Rectal smooth muscle tissue (tissue), 1 donor: ENCODE measurements at regions not wholly inside any gene's neighbourhood (a gene's known extent, or its start where the extent isn't known, plus 50 kb on each side); places are given as distances from the start of the nearest gene placed in this dataset.

Source experiments
- H3K27ac ChIP-seq: one replicate; pipeline ENCODE4 v1.7.0; 2013; ENCODE audit warnings: low read depth, low read length, inconsistent platforms
- H3K27me3 ChIP-seq: one replicate; pipeline ENCODE4 v1.7.0; 2013; ENCODE audit warnings: low read length; ENCODE audit not compliant: control insufficient read depth, insufficient read depth
- H3K36me3 ChIP-seq: one replicate; pipeline ENCODE4 v1.7.0; 2013; ENCODE audit warnings: low read length; ENCODE audit not compliant: control insufficient read depth, insufficient read depth
- H3K4me1 ChIP-seq: one replicate; pipeline ENCODE4 v1.7.0; 2013; ENCODE audit warnings: low read length; ENCODE audit not compliant: control insufficient read depth, insufficient read depth
- H3K4me3 ChIP-seq: one replicate; pipeline ENCODE4 v1.7.0; 2013; ENCODE audit warnings: low read length
- H3K9ac ChIP-seq: one replicate; pipeline ENCODE4 v1.7.0; 2013; ENCODE audit warnings: low read length

DNA sequence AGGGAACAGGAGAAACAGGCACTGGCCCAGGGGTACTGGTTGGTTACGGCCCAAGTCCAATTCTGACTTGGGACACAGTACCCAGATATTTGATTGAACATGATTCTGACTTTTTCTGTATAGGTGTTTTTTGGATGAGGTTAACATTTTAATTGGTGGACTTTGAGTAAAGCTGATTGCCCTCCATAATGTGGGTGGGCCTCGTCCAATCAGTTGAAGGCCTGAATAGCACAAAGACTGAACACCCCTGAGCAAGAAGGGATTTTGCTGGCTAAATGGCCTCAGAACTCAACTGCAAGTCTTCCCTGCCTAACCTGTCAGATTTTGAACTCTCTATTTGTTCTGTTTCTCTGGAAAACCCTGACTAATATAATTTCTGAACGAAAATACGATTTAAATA is 222.6 kb downstream of the TEX36 start:
- H3K36me3 ChIP-seq = no peaks in the 10 kb centered on the region

DNA sequence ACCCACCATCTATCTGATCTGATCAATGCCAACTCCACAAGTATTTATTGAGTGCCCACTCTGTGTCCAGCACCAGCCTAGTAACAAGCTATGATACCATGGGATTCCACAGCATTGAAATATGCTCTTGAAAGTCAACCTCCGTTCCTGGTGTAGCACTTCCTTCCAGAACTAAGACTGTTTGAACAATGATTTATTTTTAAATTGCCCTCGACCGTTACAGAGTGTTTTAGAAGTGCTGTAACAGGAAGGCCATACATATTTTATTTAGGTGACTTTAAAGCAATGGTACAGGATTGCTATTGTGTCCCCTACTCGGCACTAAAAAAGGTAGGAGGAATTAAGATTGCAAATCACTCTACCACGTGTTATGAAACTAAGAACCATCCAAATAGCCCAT is 225.6 kb downstream of the TEX36 start:
- peaks cover 4% of the 10 kb centered on the region for H3K27me3 ChIP-seq
- no peak overlapping the region for H3K4me3 ChIP-seq
- no peaks in the 10 kb centered on the region for H3K4me1 ChIP-seq
- no peak overlapping the region for H3K27ac ChIP-seq
- H3K36me3 ChIP-seq = no peaks in the 10 kb centered on the region
- H3K9ac ChIP-seq = no peak overlapping the region

More for the DNA sequence above, 222.6 kb downstream of the TEX36 start:
- Histone ChIP-seq H3K27ac (no peak overlapping the region), H3K9ac (no peak overlapping the region), H3K27me3 (no peaks in the 10 kb centered on the region), H3K4me3 (no peak overlapping the region), H3K4me1 (no peaks in the 10 kb centered on the region)

DNA sequence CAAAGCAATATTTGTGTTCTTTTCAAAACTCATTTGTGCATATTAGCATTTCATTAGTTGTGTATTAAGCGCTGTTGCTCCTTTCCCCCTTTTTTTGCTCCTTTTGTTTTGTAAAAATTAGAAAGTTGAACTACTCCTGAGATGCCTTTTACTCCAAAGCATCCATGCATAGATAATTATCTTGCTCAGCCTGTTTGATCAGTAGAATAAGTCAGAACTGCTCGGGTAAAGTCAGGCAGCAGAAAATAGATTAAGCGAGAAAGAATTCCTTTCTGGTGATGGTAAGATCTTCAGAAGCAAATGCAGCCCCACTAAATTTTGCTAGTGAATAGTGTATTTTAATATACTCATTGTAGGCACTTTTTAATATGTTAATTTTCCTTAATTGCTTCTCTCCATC is 227.1 kb downstream of the TEX36 start:
- Histone ChIP-seq H3K4me3 (no peak overlapping the region), H3K4me1 (no peaks in the 10 kb centered on the region), H3K27ac (no peak overlapping the region), H3K27me3 (peaks cover 4% of the 10 kb centered on the region), H3K9ac (no peak overlapping the region), H3K36me3 (no peaks in the 10 kb centered on the region)

DNA sequence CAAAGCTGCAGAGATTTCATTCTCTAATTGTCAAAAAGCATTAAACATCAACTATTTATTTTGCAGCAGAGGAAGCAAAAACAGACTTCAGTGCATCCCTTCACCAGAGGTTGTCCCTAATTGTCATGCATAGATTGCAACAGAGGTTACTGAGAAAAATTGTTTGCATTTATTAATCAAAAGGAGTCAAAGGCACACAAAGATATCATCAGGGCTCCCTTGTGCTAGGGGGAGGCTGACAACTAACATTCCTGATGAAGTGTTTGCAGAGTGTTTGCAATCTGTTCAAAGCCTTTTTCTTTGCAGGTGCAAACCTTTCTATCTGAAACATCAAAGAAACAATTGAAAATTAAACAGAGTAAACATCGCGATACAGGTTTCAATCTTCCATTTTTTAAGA is 227.5 kb downstream of the TEX36 start:
- Histone ChIP-seq H3K9ac (no peak overlapping the region), H3K4me1 (no peaks in the 10 kb centered on the region), H3K27ac (no peak overlapping the region), H3K4me3 (no peak overlapping the region), H3K27me3 (peaks cover 4% of the 10 kb centered on the region), H3K36me3 (no peaks in the 10 kb centered on the region)

DNA sequence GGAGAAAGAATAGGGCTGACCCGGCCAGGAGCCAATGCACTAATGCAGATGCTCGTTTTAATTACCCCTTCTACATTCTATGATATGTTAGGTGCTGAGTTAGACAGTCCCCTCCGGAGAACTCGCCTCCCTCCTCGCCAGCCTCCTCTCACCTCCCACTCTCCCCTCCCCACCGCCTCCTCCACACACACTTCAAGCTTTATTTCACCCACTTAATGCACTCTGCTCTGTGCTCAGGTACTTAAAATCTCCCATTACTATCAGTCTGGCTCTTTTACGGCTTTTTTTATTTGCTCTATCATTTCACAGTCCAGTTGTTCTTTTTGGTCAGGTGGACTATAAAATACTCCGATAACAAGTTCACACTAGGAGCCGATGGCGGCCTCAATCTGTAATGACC is 231.6 kb downstream of the TEX36 start:
- no peaks in the 10 kb centered on the region for H3K4me1 ChIP-seq
- no peak overlapping the region for H3K9ac ChIP-seq
- no peak overlapping the region for H3K4me3 ChIP-seq
- no peaks in the 10 kb centered on the region for H3K36me3 ChIP-seq
- no peak overlapping the region for H3K27ac ChIP-seq
- peaks cover 4% of the 10 kb centered on the region for H3K27me3 ChIP-seq

DNA sequence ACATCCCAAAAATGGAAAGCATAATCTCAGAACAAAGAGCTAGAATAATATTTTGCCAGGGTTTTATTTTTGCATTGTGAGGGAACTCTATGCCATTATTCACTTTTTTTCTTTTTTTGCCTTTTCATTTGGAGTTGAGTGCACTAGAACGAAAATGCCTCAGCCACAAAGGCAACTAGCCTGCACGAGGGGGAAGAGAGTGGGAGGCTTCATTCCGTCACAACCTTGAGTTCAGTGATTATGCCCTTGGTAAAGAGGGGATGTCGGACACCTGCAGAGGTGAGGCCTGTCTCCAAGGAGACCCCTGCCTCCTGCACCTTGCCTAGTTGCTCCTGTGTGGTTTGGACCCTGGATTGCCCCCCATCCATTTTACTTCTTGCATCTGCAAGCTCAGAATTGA is 232.7 kb downstream of the TEX36 start:
- Histone ChIP-seq H3K4me1 (no peaks in the 10 kb centered on the region), H3K4me3 (no peak overlapping the region), H3K27me3 (peaks cover 4% of the 10 kb centered on the region), H3K9ac (no peak overlapping the region), H3K36me3 (no peaks in the 10 kb centered on the region), H3K27ac (no peak overlapping the region)

DNA sequence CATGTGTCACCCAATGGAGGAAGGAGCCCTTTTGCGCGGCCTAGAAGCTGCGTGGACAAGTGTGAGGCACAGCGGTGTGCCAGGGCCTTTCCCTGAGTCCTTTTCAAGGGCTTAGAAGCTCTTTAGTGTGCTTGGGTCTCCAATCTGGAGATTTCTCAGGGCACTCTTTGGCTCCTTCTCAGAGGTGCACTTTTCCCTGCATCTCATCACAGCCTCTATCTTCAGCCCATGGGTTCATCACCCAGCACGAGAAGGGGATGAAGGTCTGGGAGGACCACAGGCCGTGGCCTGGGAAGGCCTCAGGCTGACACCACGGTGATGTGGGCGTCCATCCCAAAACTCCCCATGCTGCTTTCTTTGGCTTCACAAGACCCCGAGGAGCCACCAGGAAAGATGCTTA is 233.4 kb downstream of the TEX36 start:
- Histone ChIP-seq H3K27me3 (peaks cover 4% of the 10 kb centered on the region), H3K36me3 (no peaks in the 10 kb centered on the region), H3K4me3 (no peak overlapping the region), H3K9ac (no peak overlapping the region), H3K4me1 (no peaks in the 10 kb centered on the region), H3K27ac (no peak overlapping the region)

DNA sequence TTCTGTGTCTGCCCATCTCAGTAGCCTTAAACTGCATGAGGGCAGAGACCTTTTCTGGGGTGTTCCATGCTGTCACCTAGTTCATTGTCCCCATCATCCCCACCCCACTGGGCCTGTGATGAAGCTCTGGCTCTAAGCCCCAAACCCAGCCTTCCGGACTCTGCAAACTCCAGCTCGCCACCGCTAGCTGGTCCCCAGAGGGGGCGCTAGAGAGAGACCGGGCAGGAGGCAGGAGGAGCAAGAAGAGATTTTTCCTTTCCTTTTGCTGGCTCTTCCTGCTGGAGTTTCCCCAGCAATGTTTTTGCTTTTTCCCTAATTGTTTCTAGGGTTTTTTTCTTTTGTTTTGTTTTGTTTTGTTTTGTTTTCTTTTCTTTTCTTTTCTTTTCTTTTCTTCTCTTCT is 234.4 kb downstream of the TEX36 start:
- H3K27ac ChIP-seq = no peak overlapping the region
- H3K4me3 ChIP-seq = no peak overlapping the region
- no peak overlapping the region for H3K9ac ChIP-seq
- H3K4me1 ChIP-seq = no peaks in the 10 kb centered on the region
- no peaks in the 10 kb centered on the region for H3K36me3 ChIP-seq
- no peaks in the 10 kb centered on the region for H3K27me3 ChIP-seq

DNA sequence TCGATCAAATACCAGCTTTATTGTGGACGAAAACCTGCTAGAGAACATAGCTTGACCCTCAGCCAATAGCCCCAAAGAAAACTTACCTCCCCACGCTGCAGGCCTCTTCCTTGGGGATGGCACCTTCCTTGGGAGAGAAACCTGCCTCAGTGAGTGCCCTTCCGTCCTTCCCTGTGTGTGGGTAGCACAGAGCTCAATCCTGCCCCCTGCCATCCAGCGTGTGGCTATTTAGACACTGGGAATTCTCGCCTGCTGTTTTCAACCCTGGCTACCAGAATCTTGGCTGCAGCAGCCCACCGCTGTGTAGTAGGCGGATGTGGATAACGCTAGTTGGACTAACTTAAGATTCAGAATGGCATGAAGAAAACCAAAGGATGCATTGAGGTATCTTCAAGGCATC is 238.2 kb downstream of the TEX36 start:
- Histone ChIP-seq H3K27ac (no peak overlapping the region), H3K4me1 (no peaks in the 10 kb centered on the region), H3K9ac (no peak overlapping the region), H3K4me3 (no peak overlapping the region), H3K27me3 (no peaks in the 10 kb centered on the region), H3K36me3 (no peaks in the 10 kb centered on the region)

DNA sequence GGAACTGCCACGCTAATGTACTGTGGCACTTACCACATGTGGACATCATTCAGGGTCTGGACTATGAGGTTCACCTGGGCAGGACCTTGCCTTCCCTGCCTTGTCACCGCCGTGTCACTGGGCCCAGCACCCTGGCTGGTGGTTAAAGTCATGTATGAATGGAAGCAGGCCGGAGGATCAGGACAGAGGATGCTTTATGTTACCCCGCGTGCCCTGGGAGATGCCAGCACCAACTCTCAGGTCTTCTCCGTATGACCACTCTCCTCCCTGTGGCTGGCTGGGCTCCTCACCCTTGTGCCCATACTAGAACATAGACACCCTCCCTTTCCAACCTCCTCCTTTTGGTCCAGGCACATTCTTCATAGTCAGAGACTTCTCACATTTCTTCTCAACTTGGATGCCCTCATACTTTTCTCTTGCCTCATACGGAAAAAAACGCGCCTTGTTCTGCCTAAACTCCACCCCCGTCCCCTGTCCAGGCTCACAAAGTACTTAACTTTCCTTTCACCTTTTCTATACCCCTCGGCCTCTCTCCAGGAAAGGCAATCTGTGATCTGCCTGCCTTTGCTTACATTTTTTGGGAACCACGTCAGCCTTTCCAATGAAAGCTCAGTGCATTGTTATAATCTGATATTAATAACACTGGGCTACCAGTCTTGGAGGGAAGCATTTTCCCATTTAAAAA is 240.0 kb downstream of the TEX36 start:
- Histone ChIP-seq H3K4me1 (no peaks in the 10 kb centered on the region), H3K4me3 (no peak overlapping the region), H3K36me3 (no peaks in the 10 kb centered on the region), H3K27ac (peak overlapping the region; percentile 34), H3K9ac (no peak overlapping the region), H3K27me3 (no peaks in the 10 kb centered on the region)

DNA sequence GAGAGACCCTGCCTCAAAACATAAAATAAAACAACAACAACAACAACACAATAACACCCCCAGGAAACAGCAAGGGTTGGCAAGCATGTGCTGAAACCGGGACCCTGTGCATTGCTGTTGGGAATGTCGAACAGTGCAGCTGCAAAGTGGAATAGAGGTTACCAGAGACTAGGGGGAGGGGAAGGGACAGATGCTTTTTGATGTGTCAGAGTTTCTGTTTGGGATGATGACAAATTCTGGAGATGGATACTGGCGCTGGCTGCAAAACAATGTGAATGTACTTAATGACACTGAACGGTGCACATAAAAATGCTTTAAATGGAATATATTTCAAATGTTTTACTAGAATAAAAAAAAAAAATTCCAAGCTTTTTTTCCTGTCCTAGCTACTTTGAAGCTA is 241.8 kb downstream of the TEX36 start:
- Histone ChIP-seq H3K36me3 (no peaks in the 10 kb centered on the region), H3K27ac (no peak overlapping the region), H3K27me3 (no peaks in the 10 kb centered on the region), H3K9ac (no peak overlapping the region), H3K4me3 (no peak overlapping the region), H3K4me1 (no peaks in the 10 kb centered on the region)

DNA sequence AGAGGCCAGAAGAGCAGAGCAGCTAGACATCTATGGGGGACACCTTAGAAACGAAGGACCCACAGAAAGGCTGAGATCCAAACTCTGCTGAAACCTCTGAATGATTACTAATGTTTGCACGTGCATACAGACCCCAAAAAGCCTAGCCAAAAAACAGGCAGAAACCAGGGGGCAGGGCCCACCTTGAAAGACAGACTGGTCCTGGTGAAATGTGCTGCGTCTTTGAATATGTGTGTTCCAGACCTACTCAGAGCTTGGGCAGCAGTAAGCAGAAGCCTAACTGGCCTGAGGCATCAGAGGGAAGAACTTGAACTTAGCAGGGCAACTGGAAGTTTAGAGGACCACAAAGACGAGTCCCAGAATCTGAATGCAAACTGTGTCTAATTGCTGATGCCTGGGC is 251.8 kb downstream of the TEX36 start:
- no peak overlapping the region for H3K27ac ChIP-seq
- H3K27me3 ChIP-seq = no peaks in the 10 kb centered on the region
- no peaks in the 10 kb centered on the region for H3K36me3 ChIP-seq
- H3K9ac ChIP-seq = no peak overlapping the region
- H3K4me3 ChIP-seq = no peak overlapping the region
- H3K4me1 ChIP-seq = no peaks in the 10 kb centered on the region

DNA sequence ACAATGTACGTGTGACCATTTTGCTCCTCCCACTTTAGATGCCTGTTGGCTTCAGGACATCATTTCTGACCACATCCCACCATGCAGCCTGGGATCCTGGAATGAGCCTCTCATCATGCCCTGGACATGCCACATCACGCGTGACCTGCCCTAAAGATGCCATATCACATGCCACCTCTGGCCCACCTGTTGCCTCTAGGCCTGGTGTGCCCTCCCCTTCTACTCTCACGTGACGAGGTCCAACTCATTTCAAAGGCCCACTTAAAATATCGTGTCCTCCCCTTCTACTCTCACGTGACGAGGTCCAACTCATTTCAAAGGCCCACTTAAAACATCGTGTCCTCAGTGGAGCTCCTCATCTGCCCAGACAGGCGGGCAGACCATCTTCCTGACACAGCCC is 254.9 kb downstream of the TEX36 start:
- H3K36me3 ChIP-seq = no peaks in the 10 kb centered on the region
- H3K4me3 ChIP-seq = no peak overlapping the region
- H3K9ac ChIP-seq = no peak overlapping the region
- H3K27me3 ChIP-seq = no peaks in the 10 kb centered on the region
- no peak overlapping the region for H3K27ac ChIP-seq
- no peaks in the 10 kb centered on the region for H3K4me1 ChIP-seq
